ENCODE measurements at regions not wholly inside any gene's neighbourhood (a gene's known extent, or its start where the extent isn't known, plus 50 kb on each side); places are given as distances from the start of the nearest gene placed in this dataset.

DNA sequence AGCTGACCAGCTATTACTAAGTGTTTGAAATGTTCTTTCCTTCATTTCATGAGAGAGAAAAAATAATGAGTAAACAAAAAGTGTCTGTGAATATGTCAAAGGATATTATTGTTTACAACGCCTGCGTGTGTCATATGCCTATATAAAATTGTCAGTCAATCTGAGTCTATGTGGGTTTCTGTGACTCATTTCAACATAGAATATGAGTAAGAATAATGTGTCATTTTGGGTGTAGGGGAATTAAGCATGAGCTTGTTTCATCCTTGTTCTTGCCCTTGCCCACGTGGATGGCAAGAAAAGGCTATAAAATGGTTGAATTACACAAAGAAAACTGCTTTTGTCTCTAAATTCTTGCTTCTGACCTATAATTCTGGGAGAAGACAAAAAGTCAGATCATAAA lies 466.0 kb downstream of the PTH2R start:
- H3K4me1 ChIP-seq (ENCODE audit: control insufficient read depth in 2 of 2, insufficient read depth in 2 of 2, low read length in 2 of 2) = no peaks in the 10 kb centered on the region
- H3K36me3 ChIP-seq (replicated peaks in 1 of 2; ENCODE audit: control extremely low read depth in 1 of 2, control insufficient read depth in 1 of 2, extremely low read depth in 1 of 2, insufficient read depth in 2 of 2, low read length in 1 of 2) = no peaks in the 10 kb centered on the region
- H3K27ac ChIP-seq (ENCODE audit: low read length in 2 of 2) = no peak overlapping the region
- intact Hi-C loops (cut with micrococcal nuclease) = no loop called here
- H3K27ac Mint-ChIP-seq = no peak overlapping the region
- no peak for ATAC-seq (ENCODE audit: low read depth)
- H3K9me3 ChIP-seq (ENCODE audit: control extremely low read depth in 1 of 3, control insufficient read depth in 2 of 3, insufficient read depth in 1 of 3, low read length in 2 of 3) = no peaks in the 10 kb centered on the region
- DNase-seq = no peak
- no peak overlapping the region for H3K4me3 Mint-ChIP-seq
- H4K20me1 ChIP-seq (ENCODE audit: control insufficient read depth, insufficient read depth, low read length, poor library complexity, severe bottlenecking) = no peaks in the 10 kb centered on the region
- no peaks in the 10 kb centered on the region for H3K79me2 ChIP-seq (ENCODE audit: control insufficient read depth, insufficient read depth, low read length)
- H3K27me3 ChIP-seq (replicated peaks in 1 of 4; ENCODE audit: control extremely low read depth in 1 of 4, control insufficient read depth in 3 of 4, insufficient read depth in 4 of 4, low read length in 3 of 4) = no peaks in the 10 kb centered on the region
- H3K27me3 Mint-ChIP-seq = no peaks in the 10 kb centered on the region
- H3K4me3 ChIP-seq (ENCODE audit: control extremely low read depth in 1 of 5, extremely low read depth in 1 of 5, insufficient read depth in 1 of 5, low read depth in 2 of 5, low read length in 4 of 5) = no peak overlapping the region
- TF ChIP-seq EZH2 (IDR thresholded peaks at IDR 0.05; ENCODE audit: borderline replicate concordance, insufficient read depth, low read depth, low read length, poor library complexity, severe bottlenecking) = no peak
- TF ChIP-seq, protein P1, sequence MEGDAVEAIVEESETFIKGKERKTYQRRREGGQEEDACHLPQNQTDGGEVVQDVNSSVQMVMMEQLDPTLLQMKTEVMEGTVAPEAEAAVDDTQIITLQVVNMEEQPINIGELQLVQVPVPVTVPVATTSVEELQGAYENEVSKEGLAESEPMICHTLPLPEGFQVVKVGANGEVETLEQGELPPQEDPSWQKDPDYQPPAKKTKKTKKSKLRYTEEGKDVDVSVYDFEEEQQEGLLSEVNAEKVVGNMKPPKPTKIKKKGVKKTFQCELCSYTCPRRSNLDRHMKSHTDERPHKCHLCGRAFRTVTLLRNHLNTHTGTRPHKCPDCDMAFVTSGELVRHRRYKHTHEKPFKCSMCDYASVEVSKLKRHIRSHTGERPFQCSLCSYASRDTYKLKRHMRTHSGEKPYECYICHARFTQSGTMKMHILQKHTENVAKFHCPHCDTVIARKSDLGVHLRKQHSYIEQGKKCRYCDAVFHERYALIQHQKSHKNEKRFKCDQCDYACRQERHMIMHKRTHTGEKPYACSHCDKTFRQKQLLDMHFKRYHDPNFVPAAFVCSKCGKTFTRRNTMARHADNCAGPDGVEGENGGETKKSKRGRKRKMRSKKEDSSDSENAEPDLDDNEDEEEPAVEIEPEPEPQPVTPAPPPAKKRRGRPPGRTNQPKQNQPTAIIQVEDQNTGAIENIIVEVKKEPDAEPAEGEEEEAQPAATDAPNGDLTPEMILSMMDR (IDR thresholded peaks at IDR 0.05) = no peak
- ChIA-PET POLR2A (no interaction called here), CTCF (no interaction called here)
- H3K9ac ChIP-seq (ENCODE audit: low read length) = no peak overlapping the region
- WGBS (ENCODE audit: insufficient coverage) = 100% methylated on average over 1 of the region's 3 CpGs
- H3K9me3 Mint-ChIP-seq (ENCODE audit: insufficient read depth) = no peaks in the 10 kb centered on the region
- no peak overlapping the region for H2AFZ ChIP-seq (ENCODE audit: insufficient read depth, low read depth, low read length, poor library complexity, severe bottlenecking)
- H3K4me1 Mint-ChIP-seq = no peaks in the 10 kb centered on the region
- no peak overlapping the region for H3K4me2 ChIP-seq (replicated peaks; ENCODE audit: low read depth, low read length, poor library complexity, severe bottlenecking)

DNA sequence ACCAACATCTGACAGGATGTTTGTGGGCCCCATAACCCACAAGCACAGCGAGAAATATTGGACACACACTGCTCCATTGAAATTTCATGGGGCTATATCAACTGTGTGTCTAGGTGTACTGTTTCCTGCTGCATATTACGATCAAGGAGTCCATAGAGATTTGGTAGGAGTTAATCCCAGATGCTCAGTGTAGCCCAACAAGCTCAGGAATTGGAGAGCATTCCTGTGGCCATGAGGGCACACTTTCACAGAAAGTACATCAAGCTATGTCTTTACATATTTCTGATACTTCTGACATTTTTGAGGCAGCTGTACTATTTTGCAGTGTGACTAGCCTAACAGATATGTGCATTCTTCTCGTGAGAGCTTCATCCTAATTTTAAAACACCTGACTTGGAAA lies 473.1 kb downstream of the PTH2R start:
- ChIA-PET POLR2A (no interaction called here), CTCF (no interaction called here)
- Histone ChIP-seq H3K4me3 (ENCODE audit: control extremely low read depth in 1 of 5, extremely low read depth in 1 of 5, insufficient read depth in 1 of 5, low read depth in 2 of 5, low read length in 4 of 5) (no peak overlapping the region), H4K20me1 (ENCODE audit: control insufficient read depth, insufficient read depth, low read length, poor library complexity, severe bottlenecking) (no peaks in the 10 kb centered on the region), H3K4me2 (replicated peaks; ENCODE audit: low read depth, low read length, poor library complexity, severe bottlenecking) (no peak overlapping the region), H3K27ac (ENCODE audit: low read length in 2 of 2) (no peak overlapping the region), H3K79me2 (ENCODE audit: control insufficient read depth, insufficient read depth, low read length) (no peaks in the 10 kb centered on the region), H3K9ac (ENCODE audit: low read length) (no peak overlapping the region), H3K4me1 (ENCODE audit: control insufficient read depth in 2 of 2, insufficient read depth in 2 of 2, low read length in 2 of 2) (no peaks in the 10 kb centered on the region), H3K27me3 (replicated peaks in 1 of 4; ENCODE audit: control extremely low read depth in 1 of 4, control insufficient read depth in 3 of 4, insufficient read depth in 4 of 4, low read length in 3 of 4) (no peaks in the 10 kb centered on the region), H3K9me3 (ENCODE audit: control extremely low read depth in 1 of 3, control insufficient read depth in 2 of 3, insufficient read depth in 1 of 3, low read length in 2 of 3) (no peaks in the 10 kb centered on the region), H3K36me3 (replicated peaks in 1 of 2; ENCODE audit: control extremely low read depth in 1 of 2, control insufficient read depth in 1 of 2, extremely low read depth in 1 of 2, insufficient read depth in 2 of 2, low read length in 1 of 2) (no peaks in the 10 kb centered on the region), H2AFZ (ENCODE audit: insufficient read depth, low read depth, low read length, poor library complexity, severe bottlenecking) (no peak overlapping the region)
- H3K27me3 Mint-ChIP-seq = no peaks in the 10 kb centered on the region
- DNase-seq (no peak), ATAC-seq (ENCODE audit: low read depth) (no peak)
- no peak overlapping the region for H3K4me3 Mint-ChIP-seq
- TF ChIP-seq, protein P1 (IDR thresholded peaks at IDR 0.05) = no peak
- TF ChIP-seq EZH2 (IDR thresholded peaks at IDR 0.05; ENCODE audit: borderline replicate concordance, insufficient read depth, low read depth, low read length, poor library complexity, severe bottlenecking) = no peak
- no peaks in the 10 kb centered on the region for H3K4me1 Mint-ChIP-seq
- H3K27ac Mint-ChIP-seq = no peak overlapping the region
- H3K9me3 Mint-ChIP-seq (ENCODE audit: insufficient read depth) = peaks cover 2% of the 10 kb centered on the region
- intact Hi-C loops (cut with micrococcal nuclease) = no loop called here
- WGBS (ENCODE audit: insufficient coverage) = 87% methylated on average over 2 of the region's 3 CpGs
